Gastrocnemius medialis (tissue), 4 donors: ENCODE measurements at regions not wholly inside any gene's neighbourhood (a gene's known extent, or its start where the extent isn't known, plus 50 kb on each side); places are given as distances from the start of the nearest gene placed in this dataset.

Source experiments
- POLR2A ChIP-seq, 2 donors: fragments of 450-650 bp; IDR thresholded peaks; one replicate each; pipeline ENCODE4 v1.6.1; 2017; ENCODE audit warnings: antibody characterized with exemption in 2 of 2, mild to moderate bottlenecking in 2 of 2, moderate library complexity in 2 of 2
- TF ChIP-seq, protein P1 (sequence below), 5 experiments: fragments of 450-650 bp in 3 of 5; fragments of 200-600 bp in 2 of 5; sonication (generic) in 2 of 5; IDR thresholded peaks in 4 of 5; conservative IDR thresholded peaks in 1 of 5; 1 replicate in 4 of 5; 2 replicates in 1 of 5; pipeline ENCODE4 v1.5.1; 2016 to 2019; ENCODE audit warnings: antibody characterized with exemption in 5 of 5, mild to moderate bottlenecking in 3 of 5, moderate library complexity in 3 of 5

DNA sequence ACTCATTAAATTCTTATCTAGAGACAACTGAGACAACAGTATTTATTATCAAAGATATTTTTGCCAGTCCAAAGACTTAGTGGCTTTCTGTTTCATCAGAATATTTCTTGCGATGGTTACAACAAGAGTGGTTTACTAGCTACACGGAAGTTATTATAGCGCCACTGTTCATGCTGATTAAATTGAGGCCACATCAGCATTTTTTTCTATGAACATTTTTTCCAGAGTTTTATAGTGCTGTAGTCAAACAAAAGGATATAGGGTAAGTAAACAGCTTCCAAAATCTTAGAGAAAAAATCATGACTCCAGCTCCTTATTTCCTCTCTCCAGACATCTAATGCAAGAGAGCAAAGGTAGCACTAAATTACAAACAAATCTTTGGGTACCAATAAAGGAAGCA lies 1264.4 kb downstream of the ZPLD1 start:
- TF ChIP-seq, protein P1, sequence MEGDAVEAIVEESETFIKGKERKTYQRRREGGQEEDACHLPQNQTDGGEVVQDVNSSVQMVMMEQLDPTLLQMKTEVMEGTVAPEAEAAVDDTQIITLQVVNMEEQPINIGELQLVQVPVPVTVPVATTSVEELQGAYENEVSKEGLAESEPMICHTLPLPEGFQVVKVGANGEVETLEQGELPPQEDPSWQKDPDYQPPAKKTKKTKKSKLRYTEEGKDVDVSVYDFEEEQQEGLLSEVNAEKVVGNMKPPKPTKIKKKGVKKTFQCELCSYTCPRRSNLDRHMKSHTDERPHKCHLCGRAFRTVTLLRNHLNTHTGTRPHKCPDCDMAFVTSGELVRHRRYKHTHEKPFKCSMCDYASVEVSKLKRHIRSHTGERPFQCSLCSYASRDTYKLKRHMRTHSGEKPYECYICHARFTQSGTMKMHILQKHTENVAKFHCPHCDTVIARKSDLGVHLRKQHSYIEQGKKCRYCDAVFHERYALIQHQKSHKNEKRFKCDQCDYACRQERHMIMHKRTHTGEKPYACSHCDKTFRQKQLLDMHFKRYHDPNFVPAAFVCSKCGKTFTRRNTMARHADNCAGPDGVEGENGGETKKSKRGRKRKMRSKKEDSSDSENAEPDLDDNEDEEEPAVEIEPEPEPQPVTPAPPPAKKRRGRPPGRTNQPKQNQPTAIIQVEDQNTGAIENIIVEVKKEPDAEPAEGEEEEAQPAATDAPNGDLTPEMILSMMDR (IDR thresholded peaks at IDR 0.05 in 4 of 5, conservative IDR thresholded peaks at IDR 0.05 in 1 of 5) = no peak
- TF ChIP-seq POLR2A (IDR thresholded peaks at IDR 0.05) = no peak
